SH-SY5Y (cell line): ENCODE measurements at regions not wholly inside any gene's neighbourhood (a gene's known extent, or its start where the extent isn't known, plus 50 kb on each side); places are given as distances from the start of the nearest gene placed in this dataset.

ENCODE experiments used
- GATA2 ChIP-seq: IDR thresholded peaks from 2 replicates; pipeline ENCODE4 v1.6.1; 2011; ENCODE audit warnings: mild to moderate bottlenecking, low read depth, low read length
- GATA3 ChIP-seq: IDR thresholded peaks from 2 replicates; pipeline ENCODE4 v1.6.1; 2011; ENCODE audit warnings: low read depth, mild to moderate bottlenecking, low read length, moderate library complexity

DNA sequence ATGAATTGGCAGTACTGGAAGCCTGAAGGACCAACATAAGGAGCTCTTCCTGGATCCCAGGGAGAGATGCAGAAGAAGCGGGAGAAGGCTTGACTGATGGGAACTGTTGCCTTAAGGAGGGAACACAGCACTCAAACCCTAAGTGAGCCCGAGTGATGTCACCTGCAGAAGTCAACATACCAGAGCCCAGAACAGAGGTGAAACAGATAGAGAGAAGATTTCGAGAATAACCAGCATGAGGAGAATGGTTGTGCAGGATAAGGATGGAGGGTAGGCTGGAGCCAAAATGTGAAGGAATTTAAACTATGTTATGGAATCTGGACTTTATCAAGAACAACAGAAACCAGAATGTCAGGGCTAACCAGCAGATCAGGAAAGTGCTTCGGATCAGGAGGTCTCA lies 463.1 kb upstream of the DDX18 start:
- no peak for TF ChIP-seq GATA2
- no peak for TF ChIP-seq GATA3
